GM12878 (cell line): ENCODE measurements at regions not wholly inside any gene's neighbourhood (a gene's known extent, or its start where the extent isn't known, plus 50 kb on each side); places are given as distances from the start of the nearest gene placed in this dataset.

Source experiments
- BHLHE40 ChIP-seq, 2 experiments: fragments of 450-650 bp in 1 of 2; IDR thresholded peaks; 2 replicates each; pipeline ENCODE4 v1.6.1; 2011 to 2017; ENCODE audit warnings: low read depth in 2 of 2, borderline replicate concordance in 1 of 2, improper control_type of control experiment in 1 of 2, low read length in 1 of 2, mild to moderate bottlenecking in 1 of 2
- CEBPB ChIP-seq, 2 experiments: fragments of 150-350 bp in 1 of 2; IDR thresholded peaks; 2 replicates each; pipeline ENCODE4 v1.6.1; 2012 to 2014; ENCODE audit warnings: low read depth in 2 of 2, low read length in 2 of 2, borderline replicate concordance in 1 of 2, inconsistent platforms in 1 of 2
- EGR1 ChIP-seq, 2 experiments: IDR thresholded peaks; 1 replicate in 1 of 2; 2 replicates in 1 of 2; pipeline ENCODE4 v1.6.1; 2011 to 2012; ENCODE audit warnings: low read depth in 2 of 2, low read length in 2 of 2, borderline replicate concordance in 1 of 2, mild to moderate bottlenecking in 1 of 2, moderate library complexity in 1 of 2
- ETV6 ChIP-seq, 2 experiments: fragments of 450-650 bp in 1 of 2; IDR thresholded peaks in 1 of 2; conservative IDR thresholded peaks in 1 of 2; 2 replicates each; pipeline ENCODE4 v1.6.1; 2014; ENCODE audit warnings: antibody characterized with exemption in 1 of 2, borderline replicate concordance in 1 of 2, low read depth in 1 of 2, mild to moderate bottlenecking in 1 of 2, moderate library complexity in 1 of 2
- GABPA ChIP-seq: IDR thresholded peaks from 2 replicates; pipeline ENCODE4 v1.6.1; 2014; ENCODE audit warnings: antibody characterized with exemption, low read depth, mild to moderate bottlenecking, inconsistent platforms
- JUND ChIP-seq: IDR thresholded peaks from 2 replicates; pipeline ENCODE4 v1.6.1; 2012; ENCODE audit warnings: low read depth, mild to moderate bottlenecking, low read length, improper control_type of control experiment, moderate library complexity
- NR2C1 ChIP-seq: fragments of 450-650 bp; IDR thresholded peaks from 2 replicates; pipeline ENCODE4 v1.6.1; 2017; ENCODE audit warnings: antibody characterized with exemption, mild to moderate bottlenecking, moderate library complexity
- NR2C2 ChIP-seq: IDR thresholded peaks from 2 replicates; pipeline ENCODE4 v1.6.1; 2011; ENCODE audit warnings: borderline replicate concordance, low read depth; ENCODE audit not compliant: control insufficient read depth, insufficient read length
- SIN3A ChIP-seq: IDR thresholded peaks from 2 replicates; pipeline ENCODE4 v1.6.1; 2012; ENCODE audit warnings: low read depth, low read length, improper control_type of control experiment
- SIX5 ChIP-seq: IDR thresholded peaks from 2 replicates; pipeline ENCODE4 v1.6.1; 2011; ENCODE audit warnings: mild to moderate bottlenecking, low read depth, low read length, moderate library complexity; ENCODE audit not compliant: severe bottlenecking
- TAF1 ChIP-seq: IDR thresholded peaks from 2 replicates; pipeline ENCODE4 v1.6.1; 2011; ENCODE audit warnings: mild to moderate bottlenecking, low read depth, low read length, borderline replicate concordance
- TF ChIP-seq, protein P1 (sequence below), 3 experiments: IDR thresholded peaks in 2 of 3; conservative IDR thresholded peaks in 1 of 3; 2 replicates each; pipeline ENCODE4 v1.5.1; 2011; ENCODE audit warnings: low read depth in 3 of 3, low read length in 3 of 3, mild to moderate bottlenecking in 3 of 3, control low read depth in 2 of 3, moderate library complexity in 2 of 3, inconsistent platforms in 1 of 3, mixed read lengths in 1 of 3; ENCODE audit not compliant: control insufficient read depth in 2 of 3, insufficient read depth in 1 of 3; ENCODE audit errors: extremely low read depth in 1 of 3

DNA sequence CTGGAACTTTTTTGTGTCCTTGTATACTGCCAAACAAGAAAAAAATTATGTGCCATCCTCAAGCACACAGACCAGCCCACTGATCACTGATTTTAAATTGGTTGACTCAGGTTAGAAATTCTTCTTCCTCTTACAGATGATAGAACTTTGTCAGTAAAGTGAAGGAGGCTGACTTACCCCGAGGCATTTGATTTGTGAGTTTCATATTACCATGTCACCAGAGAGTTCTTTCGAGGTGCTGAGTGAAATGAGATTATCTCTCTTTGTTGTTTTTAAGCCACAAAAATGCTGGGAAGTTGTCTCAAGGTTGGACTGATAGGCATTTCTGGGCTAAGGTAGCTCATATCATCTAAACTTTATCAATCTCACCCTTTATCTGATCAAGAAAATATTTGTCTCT, 78.8 kb upstream of the FAM180A start:
- TF ChIP-seq SIN3A: no peak
- no peak for TF ChIP-seq JUND
- TF ChIP-seq GABPA: no peak
- TF ChIP-seq SIX5: no peak
- no peak for TF ChIP-seq NR2C2
- TF ChIP-seq, protein P1, sequence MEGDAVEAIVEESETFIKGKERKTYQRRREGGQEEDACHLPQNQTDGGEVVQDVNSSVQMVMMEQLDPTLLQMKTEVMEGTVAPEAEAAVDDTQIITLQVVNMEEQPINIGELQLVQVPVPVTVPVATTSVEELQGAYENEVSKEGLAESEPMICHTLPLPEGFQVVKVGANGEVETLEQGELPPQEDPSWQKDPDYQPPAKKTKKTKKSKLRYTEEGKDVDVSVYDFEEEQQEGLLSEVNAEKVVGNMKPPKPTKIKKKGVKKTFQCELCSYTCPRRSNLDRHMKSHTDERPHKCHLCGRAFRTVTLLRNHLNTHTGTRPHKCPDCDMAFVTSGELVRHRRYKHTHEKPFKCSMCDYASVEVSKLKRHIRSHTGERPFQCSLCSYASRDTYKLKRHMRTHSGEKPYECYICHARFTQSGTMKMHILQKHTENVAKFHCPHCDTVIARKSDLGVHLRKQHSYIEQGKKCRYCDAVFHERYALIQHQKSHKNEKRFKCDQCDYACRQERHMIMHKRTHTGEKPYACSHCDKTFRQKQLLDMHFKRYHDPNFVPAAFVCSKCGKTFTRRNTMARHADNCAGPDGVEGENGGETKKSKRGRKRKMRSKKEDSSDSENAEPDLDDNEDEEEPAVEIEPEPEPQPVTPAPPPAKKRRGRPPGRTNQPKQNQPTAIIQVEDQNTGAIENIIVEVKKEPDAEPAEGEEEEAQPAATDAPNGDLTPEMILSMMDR (IDR thresholded peaks at IDR 0.05 in 2 of 3, conservative IDR thresholded peaks at IDR 0.05 in 1 of 3; ENCODE audit: control insufficient read depth in 2 of 3, extremely low read depth in 1 of 3, insufficient read depth in 1 of 3, low read depth in 3 of 3, low read length in 3 of 3): no peak
- TF ChIP-seq TAF1: no peak
- TF ChIP-seq NR2C1: no peak
- TF ChIP-seq EGR1 (IDR thresholded peaks at IDR 0.05; ENCODE audit: borderline replicate concordance in 1 of 2, low read depth in 2 of 2, low read length in 2 of 2): no peak
- TF ChIP-seq BHLHE40 (IDR thresholded peaks at IDR 0.05; ENCODE audit: borderline replicate concordance in 1 of 2, low read depth in 2 of 2, low read length in 1 of 2): no peak
- TF ChIP-seq ETV6 (conservative IDR thresholded peaks at IDR 0.05 in 1 of 2, IDR thresholded peaks at IDR 0.05 in 1 of 2; ENCODE audit: borderline replicate concordance in 1 of 2, low read depth in 1 of 2): no peak
- no peak for TF ChIP-seq CEBPB (IDR thresholded peaks at IDR 0.05; ENCODE audit: borderline replicate concordance in 1 of 2, low read depth in 2 of 2, low read length in 2 of 2)
